WTC11 (cell line): ENCODE measurements at regions not wholly inside any gene's neighbourhood (a gene's known extent, or its start where the extent isn't known, plus 50 kb on each side); places are given as distances from the start of the nearest gene placed in this dataset.
A peak's percentile ranks its signal among the peaks of the same experiment; 100 is the strongest.

Experiments used
- ATAC-seq: fragments of 200-7000 bp; cut with Tn5 transposase; 2 replicates; pipeline ENCODE4 v1.10.0; 2021; ENCODE audit warnings: mild to moderate bottlenecking, moderate library complexity
- CTCF ChIA-PET: fragments of 300-600 bp; sonication (Branson Sonifier 250); formaldehyde crosslinking; loops from one replicate; lab custom pipeline; 2021; ENCODE audit warnings: antibody characterized with exemption; lab: Charles Lee
- POLR2A ChIA-PET: fragments of 350-600 bp; sonication (Branson Sonifier 250); formaldehyde crosslinking; loops from one replicate; lab custom pipeline; 2021; ENCODE audit warnings: antibody characterized with exemption; lab: Charles Lee
- DNase-seq: peaks from one replicate; pipeline ENCODE4 v3.0.0; 2021; ENCODE audit warnings: low spot score
- H3K27ac Mint-ChIP-seq: 2 replicates; pipeline ENCODE4 v1.8.0; 2021; ENCODE audit warnings: mixed read lengths
- H3K27me3 Mint-ChIP-seq: 2 replicates; pipeline ENCODE4 v1.8.0; 2021; ENCODE audit warnings: low read depth, mild to moderate bottlenecking, moderate library complexity, mixed read lengths
- H3K36me3 Mint-ChIP-seq: 2 replicates; pipeline ENCODE4 v1.8.0; 2021; ENCODE audit warnings: mixed read lengths
- H3K4me1 Mint-ChIP-seq: 2 replicates; pipeline ENCODE4 v1.8.0; 2022; ENCODE audit warnings: mixed read lengths
- H3K4me3 Mint-ChIP-seq: 2 replicates; pipeline ENCODE4 v1.8.0; 2021; ENCODE audit warnings: mild to moderate bottlenecking, moderate library complexity, mixed read lengths
- H3K9me3 Mint-ChIP-seq: 2 replicates; pipeline ENCODE4 v1.8.0; 2021; ENCODE audit warnings: mixed read lengths
- CDX4 ChIP-seq: fragments of 250-450 bp; sonication (Bioruptor Pico); IDR thresholded peaks from 2 replicates; pipeline ENCODE4 v1.9.0; 2021; ENCODE audit warnings: moderate library complexity, mild to moderate bottlenecking, inconsistent platforms, borderline replicate concordance
- CREM ChIP-seq: sonication (generic); formaldehyde crosslinking; IDR thresholded peaks from 2 replicates; pipeline ENCODE4 v1.8.1; 2022; ENCODE audit warnings: mild to moderate bottlenecking, missing genetic modification reagents, moderate library complexity
- E2F1 ChIP-seq: sonication (generic); formaldehyde crosslinking; IDR thresholded peaks from 2 replicates; pipeline ENCODE4 v1.8.0; 2022; ENCODE audit warnings: mild to moderate bottlenecking, missing genetic modification reagents
- EMX1 ChIP-seq: fragments of 250-450 bp; sonication (Bioruptor Pico); IDR thresholded peaks from 2 replicates; pipeline ENCODE4 v1.8.0; 2021; ENCODE audit warnings: mild to moderate bottlenecking
- ESRRA ChIP-seq: sonication (generic); formaldehyde crosslinking; IDR thresholded peaks from 2 replicates; pipeline ENCODE4 v1.8.1; 2022; ENCODE audit warnings: mild to moderate bottlenecking, missing genetic modification reagents, borderline replicate concordance
- FOXK1 ChIP-seq: sonication (generic); formaldehyde crosslinking; IDR thresholded peaks from 2 replicates; pipeline ENCODE4 v1.8.0; 2022; ENCODE audit warnings: mild to moderate bottlenecking, moderate library complexity, missing genetic modification reagents
- GTF2I ChIP-seq: fragments of 250-450 bp; sonication (Bioruptor Pico); conservative IDR thresholded peaks from 2 replicates; pipeline ENCODE4 v1.4.0; 2021; ENCODE audit warnings: mild to moderate bottlenecking
- HMGA2 ChIP-seq: fragments of 250-450 bp; sonication (Bioruptor Pico); IDR thresholded peaks from 2 replicates; pipeline ENCODE4 v1.4.0; 2021; ENCODE audit warnings: mild to moderate bottlenecking, moderate library complexity
- MAX ChIP-seq: sonication (generic); formaldehyde crosslinking; IDR thresholded peaks from 2 replicates; pipeline ENCODE4 v1.8.0; 2022; ENCODE audit warnings: mild to moderate bottlenecking, missing genetic modification reagents
- MYBL2 ChIP-seq: sonication (generic); formaldehyde crosslinking; IDR thresholded peaks from 2 replicates; pipeline ENCODE4 v1.8.1; 2023; ENCODE audit warnings: mild to moderate bottlenecking, moderate library complexity, missing genetic modification reagents
- NFE2L1 ChIP-seq: sonication (generic); formaldehyde crosslinking; IDR thresholded peaks from 2 replicates; pipeline ENCODE4 v1.8.1; 2023; ENCODE audit warnings: missing genetic modification reagents
- NR3C1 ChIP-seq: sonication (generic); formaldehyde crosslinking; conservative IDR thresholded peaks from 2 replicates; pipeline ENCODE4 v1.8.1; 2023; ENCODE audit warnings: low read depth, mild to moderate bottlenecking, missing genetic modification reagents
- OVOL2 ChIP-seq: fragments of 250-450 bp; sonication (Bioruptor Pico); IDR thresholded peaks from 2 replicates; pipeline ENCODE4 v1.9.0; 2021; ENCODE audit warnings: mild to moderate bottlenecking, borderline replicate concordance
- SOX15 ChIP-seq: fragments of 250-450 bp; sonication (Bioruptor Pico); IDR thresholded peaks from 2 replicates; pipeline ENCODE4 v1.9.0; 2021; ENCODE audit warnings: mild to moderate bottlenecking
- SP1 ChIP-seq: sonication (generic); formaldehyde crosslinking; conservative IDR thresholded peaks from 2 replicates; pipeline ENCODE4 v1.8.1; 2022; ENCODE audit warnings: missing genetic modification reagents
- TEAD1 ChIP-seq: sonication (generic); formaldehyde crosslinking; IDR thresholded peaks from 2 replicates; pipeline ENCODE4 v1.8.0; 2022; ENCODE audit warnings: mild to moderate bottlenecking, missing genetic modification reagents
- TEAD4 ChIP-seq: sonication (generic); formaldehyde crosslinking; IDR thresholded peaks from 2 replicates; pipeline ENCODE4 v1.8.0; 2022; ENCODE audit warnings: mild to moderate bottlenecking, missing genetic modification reagents
- USF2 ChIP-seq: sonication (generic); formaldehyde crosslinking; IDR thresholded peaks from 2 replicates; pipeline ENCODE4 v1.8.1; 2023; ENCODE audit warnings: mild to moderate bottlenecking, missing genetic modification reagents, moderate library complexity
- ZNF121 ChIP-seq: sonication (generic); formaldehyde crosslinking; IDR thresholded peaks from 2 replicates; pipeline ENCODE4 v1.8.0; 2023; ENCODE audit warnings: missing genetic modification reagents
- ZNF138 ChIP-seq: sonication (generic); formaldehyde crosslinking; conservative IDR thresholded peaks from 2 replicates; pipeline ENCODE4 v1.8.1; 2022; ENCODE audit warnings: mild to moderate bottlenecking, moderate library complexity, missing genetic modification reagents
- ZNF219 ChIP-seq: sonication (generic); formaldehyde crosslinking; IDR thresholded peaks from 2 replicates; pipeline ENCODE4 v1.8.0; 2023; ENCODE audit warnings: missing genetic modification reagents, mild to moderate bottlenecking, borderline replicate concordance
- ZNF396 ChIP-seq: fragments of 250-450 bp; sonication (Bioruptor Pico); IDR thresholded peaks from 2 replicates; pipeline ENCODE4 v1.8.0; 2021; ENCODE audit warnings: mild to moderate bottlenecking, moderate library complexity, borderline replicate concordance
- ZNF416 ChIP-seq: fragments of 250-450 bp; sonication (Bioruptor Pico); IDR thresholded peaks from 2 replicates; pipeline ENCODE4 v1.9.0; 2021; ENCODE audit warnings: mild to moderate bottlenecking, inconsistent platforms
- TF ChIP-seq, protein P1 (sequence below): sonication (generic); formaldehyde crosslinking; IDR thresholded peaks from 2 replicates; pipeline ENCODE4 v1.8.1; 2023; ENCODE audit warnings: mild to moderate bottlenecking, missing genetic modification reagents
- TF ChIP-seq, protein P2 (sequence below): sonication (generic); formaldehyde crosslinking; IDR thresholded peaks from 2 replicates; pipeline ENCODE4 v1.8.1; 2022; ENCODE audit warnings: low read depth, mild to moderate bottlenecking, moderate library complexity, missing genetic modification reagents, borderline replicate concordance
- TF ChIP-seq, protein P3 (sequence below): sonication (generic); formaldehyde crosslinking; IDR thresholded peaks from 2 replicates; pipeline ENCODE4 v1.8.1; 2023; ENCODE audit warnings: mild to moderate bottlenecking, missing genetic modification reagents
- TF ChIP-seq, protein P4 (sequence below): sonication (generic); formaldehyde crosslinking; IDR thresholded peaks from 2 replicates; pipeline ENCODE4 v1.8.0; 2022; ENCODE audit warnings: mild to moderate bottlenecking, missing genetic modification reagents
- TF ChIP-seq, protein P5 (sequence below): fragments of 200-600 bp; IDR thresholded peaks from 2 replicates; pipeline ENCODE4 v1.8.0; 2022; ENCODE audit warnings: antibody characterized with exemption

DNA sequence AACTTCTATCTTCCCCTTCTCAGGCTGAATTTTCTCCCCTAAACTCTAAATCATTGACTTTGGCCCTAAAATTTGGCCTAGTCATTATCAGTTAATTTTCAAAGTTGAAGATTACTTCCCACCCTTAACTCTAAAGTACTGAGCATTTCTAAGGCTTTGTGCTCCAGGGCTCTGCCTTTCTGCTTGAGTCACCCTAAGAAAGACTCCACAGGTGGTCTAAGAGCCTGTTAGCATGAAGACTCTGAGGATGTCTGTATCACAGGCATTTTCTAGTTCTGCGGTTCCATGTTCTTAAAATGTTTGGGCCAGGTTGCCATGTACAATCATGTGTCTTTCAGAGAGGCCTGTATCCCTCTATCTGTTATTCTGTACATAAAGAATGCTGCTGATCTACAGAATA is 808.1 kb upstream of the MANEA start:
- no peak overlapping the region for H3K4me3 Mint-ChIP-seq
- TF ChIP-seq E2F1 (CRISPR knock-in tag) (no peak), HMGA2 (CRISPR knock-in tag) (no peak), GTF2I (CRISPR knock-in tag) (no peak), CREM (CRISPR knock-in tag) (no peak), ZNF121 (no peak), NFE2L1 (no peak), TEAD1 (CRISPR knock-in tag) (no peak), CDX4 (no peak), SOX15 (CRISPR knock-in tag) (no peak), USF2 (CRISPR knock-in tag) (no peak), ZNF396 (CRISPR knock-in tag) (no peak), EMX1 (CRISPR knock-in tag) (no peak), NR3C1 (CRISPR knock-in tag) (no peak), OVOL2 (CRISPR knock-in tag) (no peak)
- TF ChIP-seq, protein P1, sequence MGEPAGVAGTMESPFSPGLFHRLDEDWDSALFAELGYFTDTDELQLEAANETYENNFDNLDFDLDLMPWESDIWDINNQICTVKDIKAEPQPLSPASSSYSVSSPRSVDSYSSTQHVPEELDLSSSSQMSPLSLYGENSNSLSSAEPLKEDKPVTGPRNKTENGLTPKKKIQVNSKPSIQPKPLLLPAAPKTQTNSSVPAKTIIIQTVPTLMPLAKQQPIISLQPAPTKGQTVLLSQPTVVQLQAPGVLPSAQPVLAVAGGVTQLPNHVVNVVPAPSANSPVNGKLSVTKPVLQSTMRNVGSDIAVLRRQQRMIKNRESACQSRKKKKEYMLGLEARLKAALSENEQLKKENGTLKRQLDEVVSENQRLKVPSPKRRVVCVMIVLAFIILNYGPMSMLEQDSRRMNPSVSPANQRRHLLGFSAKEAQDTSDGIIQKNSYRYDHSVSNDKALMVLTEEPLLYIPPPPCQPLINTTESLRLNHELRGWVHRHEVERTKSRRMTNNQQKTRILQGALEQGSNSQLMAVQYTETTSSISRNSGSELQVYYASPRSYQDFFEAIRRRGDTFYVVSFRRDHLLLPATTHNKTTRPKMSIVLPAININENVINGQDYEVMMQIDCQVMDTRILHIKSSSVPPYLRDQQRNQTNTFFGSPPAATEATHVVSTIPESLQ (CRISPR knock-in tag) = no peak
- TF ChIP-seq, protein P2, sequence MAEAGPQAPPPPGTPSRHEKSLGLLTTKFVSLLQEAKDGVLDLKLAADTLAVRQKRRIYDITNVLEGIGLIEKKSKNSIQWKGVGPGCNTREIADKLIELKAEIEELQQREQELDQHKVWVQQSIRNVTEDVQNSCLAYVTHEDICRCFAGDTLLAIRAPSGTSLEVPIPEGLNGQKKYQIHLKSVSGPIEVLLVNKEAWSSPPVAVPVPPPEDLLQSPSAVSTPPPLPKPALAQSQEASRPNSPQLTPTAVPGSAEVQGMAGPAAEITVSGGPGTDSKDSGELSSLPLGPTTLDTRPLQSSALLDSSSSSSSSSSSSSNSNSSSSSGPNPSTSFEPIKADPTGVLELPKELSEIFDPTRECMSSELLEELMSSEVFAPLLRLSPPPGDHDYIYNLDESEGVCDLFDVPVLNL (CRISPR knock-in tag) = no peak
- POLR2A ChIA-PET = no interaction called here
- no peaks in the 10 kb centered on the region for H3K36me3 Mint-ChIP-seq
- peaks cover 11% of the 10 kb centered on the region for H3K4me1 Mint-ChIP-seq
- peak; percentile 86 for ATAC-seq
- H3K9me3 Mint-ChIP-seq = no peaks in the 10 kb centered on the region
- CTCF ChIA-PET = no interaction called here
- no peak for DNase-seq
- no peaks in the 10 kb centered on the region for H3K27me3 Mint-ChIP-seq
- no peak overlapping the region for H3K27ac Mint-ChIP-seq

GRCh38 chr6:94751641-94752329 is 825.5 kb upstream of the MANEA start:
- ATAC-seq (no peak), DNase-seq (no peak)
- POLR2A ChIA-PET = no interaction called here
- H3K36me3 Mint-ChIP-seq = peaks cover 10% of the 10 kb centered on the region
- no peak overlapping the region for H3K27ac Mint-ChIP-seq
- no peaks in the 10 kb centered on the region for H3K4me1 Mint-ChIP-seq
- H3K27me3 Mint-ChIP-seq = no peaks in the 10 kb centered on the region
- no peak overlapping the region for H3K4me3 Mint-ChIP-seq
- CTCF ChIA-PET = no interaction called here
- H3K9me3 Mint-ChIP-seq = peaks cover 24% of the 10 kb centered on the region
- no peak for TF ChIP-seq TEAD4
- no peak for TF ChIP-seq NR3C1 (CRISPR knock-in tag)
- TF ChIP-seq, protein P3, sequence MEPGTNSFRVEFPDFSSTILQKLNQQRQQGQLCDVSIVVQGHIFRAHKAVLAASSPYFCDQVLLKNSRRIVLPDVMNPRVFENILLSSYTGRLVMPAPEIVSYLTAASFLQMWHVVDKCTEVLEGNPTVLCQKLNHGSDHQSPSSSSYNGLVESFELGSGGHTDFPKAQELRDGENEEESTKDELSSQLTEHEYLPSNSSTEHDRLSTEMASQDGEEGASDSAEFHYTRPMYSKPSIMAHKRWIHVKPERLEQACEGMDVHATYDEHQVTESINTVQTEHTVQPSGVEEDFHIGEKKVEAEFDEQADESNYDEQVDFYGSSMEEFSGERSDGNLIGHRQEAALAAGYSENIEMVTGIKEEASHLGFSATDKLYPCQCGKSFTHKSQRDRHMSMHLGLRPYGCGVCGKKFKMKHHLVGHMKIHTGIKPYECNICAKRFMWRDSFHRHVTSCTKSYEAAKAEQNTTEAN = no peak
- no peak for TF ChIP-seq SOX15 (CRISPR knock-in tag)
- no peak for TF ChIP-seq ZNF219
- TF ChIP-seq ZNF138 (CRISPR knock-in tag) = no peak
- no peak for TF ChIP-seq MYBL2 (CRISPR knock-in tag)
- no peak for TF ChIP-seq MAX (CRISPR knock-in tag)
- no peak for TF ChIP-seq SP1 (CRISPR knock-in tag)
- TF ChIP-seq ZNF416 = no peak
- TF ChIP-seq ESRRA (CRISPR knock-in tag) = no peak
- TF ChIP-seq, protein P4, sequence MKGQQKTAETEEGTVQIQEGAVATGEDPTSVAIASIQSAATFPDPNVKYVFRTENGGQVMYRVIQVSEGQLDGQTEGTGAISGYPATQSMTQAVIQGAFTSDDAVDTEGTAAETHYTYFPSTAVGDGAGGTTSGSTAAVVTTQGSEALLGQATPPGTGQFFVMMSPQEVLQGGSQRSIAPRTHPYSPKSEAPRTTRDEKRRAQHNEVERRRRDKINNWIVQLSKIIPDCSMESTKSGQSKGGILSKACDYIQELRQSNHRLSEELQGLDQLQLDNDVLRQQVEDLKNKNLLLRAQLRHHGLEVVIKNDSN (CRISPR knock-in tag) = no peak
- TF ChIP-seq FOXK1 (CRISPR knock-in tag) = no peak
- TF ChIP-seq, protein P5, sequence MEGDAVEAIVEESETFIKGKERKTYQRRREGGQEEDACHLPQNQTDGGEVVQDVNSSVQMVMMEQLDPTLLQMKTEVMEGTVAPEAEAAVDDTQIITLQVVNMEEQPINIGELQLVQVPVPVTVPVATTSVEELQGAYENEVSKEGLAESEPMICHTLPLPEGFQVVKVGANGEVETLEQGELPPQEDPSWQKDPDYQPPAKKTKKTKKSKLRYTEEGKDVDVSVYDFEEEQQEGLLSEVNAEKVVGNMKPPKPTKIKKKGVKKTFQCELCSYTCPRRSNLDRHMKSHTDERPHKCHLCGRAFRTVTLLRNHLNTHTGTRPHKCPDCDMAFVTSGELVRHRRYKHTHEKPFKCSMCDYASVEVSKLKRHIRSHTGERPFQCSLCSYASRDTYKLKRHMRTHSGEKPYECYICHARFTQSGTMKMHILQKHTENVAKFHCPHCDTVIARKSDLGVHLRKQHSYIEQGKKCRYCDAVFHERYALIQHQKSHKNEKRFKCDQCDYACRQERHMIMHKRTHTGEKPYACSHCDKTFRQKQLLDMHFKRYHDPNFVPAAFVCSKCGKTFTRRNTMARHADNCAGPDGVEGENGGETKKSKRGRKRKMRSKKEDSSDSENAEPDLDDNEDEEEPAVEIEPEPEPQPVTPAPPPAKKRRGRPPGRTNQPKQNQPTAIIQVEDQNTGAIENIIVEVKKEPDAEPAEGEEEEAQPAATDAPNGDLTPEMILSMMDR = no peak
